C1 segment of cervical spinal cord (tissue), 14 donors: ENCODE measurements at regions not wholly inside any gene's neighbourhood (a gene's known extent, or its start where the extent isn't known, plus 50 kb on each side); places are given as distances from the start of the nearest gene placed in this dataset.

Experiments used
- DNase-seq, 14 donors: peaks; one replicate each; lab custom pipeline; 2025; lab: John Stamatoyannopoulos, UW

DNA sequence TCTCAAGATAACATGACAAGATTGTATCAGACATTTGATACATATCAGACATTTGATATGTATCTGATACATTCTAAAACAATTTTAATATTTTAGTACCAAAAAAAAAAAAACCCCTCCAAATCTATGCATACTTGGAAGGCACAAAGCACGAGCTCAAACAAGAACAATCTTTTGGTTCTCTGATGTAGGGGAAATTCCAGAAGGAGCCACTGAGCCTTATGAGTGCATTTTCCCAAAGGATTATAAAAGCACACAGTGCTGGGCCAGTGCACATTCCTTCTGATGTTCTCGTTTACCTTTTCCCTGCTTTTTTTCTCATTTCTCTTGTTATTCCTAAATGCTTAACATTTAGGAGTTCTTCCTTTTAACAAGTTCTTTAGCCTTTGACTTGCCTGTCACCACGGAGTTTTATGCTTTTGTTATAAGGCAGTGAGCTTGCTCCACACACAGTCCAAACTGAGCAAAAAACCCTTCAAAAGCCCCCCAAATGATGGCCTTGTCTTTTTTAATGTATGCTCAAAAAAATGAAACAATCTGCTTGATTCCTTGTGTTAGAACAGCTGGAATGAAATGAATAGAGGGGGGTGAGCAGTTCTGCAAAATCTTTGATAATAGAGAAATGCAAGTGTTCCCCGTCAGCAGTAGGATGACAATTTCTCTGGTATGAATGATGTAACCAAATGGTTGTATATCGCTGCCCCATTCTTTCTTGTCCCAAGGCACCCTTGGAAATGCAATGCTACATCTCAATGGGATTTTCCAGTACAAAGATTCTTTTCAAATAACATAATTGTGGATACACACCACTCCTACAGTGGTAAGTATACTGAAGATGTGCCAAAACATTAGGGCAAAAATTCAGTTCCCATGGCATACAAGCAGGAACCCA is 597.2 kb upstream of the ZEB2 start:
- no peak for DNase-seq

DNA sequence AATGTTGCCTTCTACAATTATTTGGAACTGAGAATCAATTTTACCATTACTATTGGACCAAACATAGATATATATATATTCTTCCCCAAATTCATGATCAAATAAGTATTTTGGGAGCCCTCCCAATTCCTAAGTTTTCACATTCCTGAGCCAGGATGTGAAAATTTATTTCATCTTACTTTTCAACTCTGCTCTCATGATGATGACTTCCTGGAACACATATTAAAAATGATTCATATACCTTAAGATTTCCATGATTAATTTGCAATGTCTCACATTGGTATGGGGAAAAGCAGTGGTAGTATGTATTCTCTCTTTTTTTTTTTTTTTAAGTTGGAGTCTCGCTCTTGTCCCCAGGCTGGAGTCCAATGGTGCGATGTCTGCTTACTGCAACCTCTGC is 596.1 kb upstream of the ZEB2 start:
- no peak for DNase-seq

DNA sequence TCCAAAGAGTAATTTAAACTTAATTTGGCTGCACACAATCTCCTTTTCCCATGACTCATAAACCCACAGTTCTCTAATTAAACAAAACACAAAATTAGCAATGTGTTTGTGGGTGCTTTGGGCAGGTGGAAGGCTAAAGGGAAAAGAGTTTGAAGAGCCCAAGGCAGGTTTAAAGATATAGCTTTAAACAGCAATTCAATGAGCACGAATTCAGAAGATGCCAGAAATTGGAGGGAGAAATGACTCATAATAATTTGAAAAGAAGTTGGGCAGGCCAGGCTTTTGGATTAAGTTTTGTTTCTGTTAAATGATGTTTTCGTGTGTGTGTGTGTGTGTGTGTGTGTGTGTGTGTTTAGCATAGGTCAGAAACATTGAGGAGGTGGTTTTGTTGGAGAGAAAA is 594.8 kb upstream of the ZEB2 start:
- DNase-seq = no peak

GRCh38 chr2:145112467-145112866 is 592.5 kb upstream of the ZEB2 start:
- no peak for DNase-seq

DNA sequence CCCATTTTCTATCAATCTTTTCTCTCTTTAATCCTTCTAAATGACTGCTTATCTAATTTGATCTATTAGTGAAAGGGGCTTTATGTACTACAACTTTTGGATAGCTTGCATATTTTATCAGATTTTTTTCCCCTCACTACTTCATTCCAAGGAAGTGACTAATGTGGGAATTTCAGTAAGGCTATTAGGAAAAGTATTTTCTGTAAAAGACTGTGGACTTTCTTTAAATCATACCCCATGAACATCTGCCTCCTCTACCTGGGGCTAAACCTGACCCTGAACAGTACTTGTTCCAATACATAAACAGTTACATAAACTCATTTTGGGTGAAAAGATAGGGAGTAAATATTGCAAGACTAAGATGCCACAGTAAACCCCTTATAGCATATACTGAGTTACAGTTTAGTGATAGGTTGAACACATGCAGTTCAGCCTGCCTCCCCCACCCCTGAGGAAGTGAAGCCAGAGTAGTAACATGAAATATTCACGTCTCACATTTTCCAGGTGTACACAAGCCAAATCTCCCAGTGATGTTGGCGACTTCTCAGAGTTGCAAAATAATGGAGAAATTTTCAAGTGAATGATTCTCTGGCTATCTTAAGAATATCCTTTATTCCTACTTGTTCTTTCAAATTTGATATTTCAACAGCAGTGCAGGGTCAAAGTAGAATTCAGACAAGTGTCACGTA is 590.9 kb upstream of the ZEB2 start:
- DNase-seq = no peak

DNA sequence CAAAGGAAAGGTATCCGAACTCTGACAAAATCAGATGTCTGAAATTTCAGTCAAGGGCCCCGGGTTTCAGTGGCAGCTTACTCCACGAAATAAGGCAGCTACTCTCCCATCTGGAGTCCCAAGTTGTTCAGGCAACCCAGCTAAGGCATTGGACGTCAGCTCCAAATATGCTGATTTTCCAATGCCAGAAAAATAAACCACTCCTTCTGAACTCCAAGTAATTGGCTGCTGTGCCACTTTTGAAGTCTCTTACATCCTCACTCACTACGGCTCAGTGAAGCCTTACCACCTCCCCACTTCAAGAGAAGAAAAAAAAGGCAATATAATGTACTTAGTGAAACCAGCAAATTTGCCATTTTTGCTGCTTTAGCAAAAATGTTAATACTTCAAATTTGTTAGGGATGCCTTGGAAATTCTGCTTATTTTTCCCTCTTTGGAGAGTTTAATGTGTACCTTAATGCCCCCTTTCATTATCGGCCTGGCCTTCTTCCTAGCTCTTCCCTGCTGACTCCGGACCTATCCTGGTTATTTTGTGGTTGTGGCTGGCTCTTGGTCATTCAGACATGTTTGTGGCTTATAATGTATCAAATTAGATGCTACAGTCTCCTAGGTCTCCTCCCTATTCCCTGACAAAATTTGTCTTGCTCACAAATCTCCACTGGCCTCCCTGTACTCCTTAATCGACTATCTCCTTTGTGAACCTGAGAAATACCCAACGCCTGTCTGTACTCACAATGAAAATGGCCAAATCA is 589.2 kb upstream of the ZEB2 start:
- DNase-seq = no peak

DNA sequence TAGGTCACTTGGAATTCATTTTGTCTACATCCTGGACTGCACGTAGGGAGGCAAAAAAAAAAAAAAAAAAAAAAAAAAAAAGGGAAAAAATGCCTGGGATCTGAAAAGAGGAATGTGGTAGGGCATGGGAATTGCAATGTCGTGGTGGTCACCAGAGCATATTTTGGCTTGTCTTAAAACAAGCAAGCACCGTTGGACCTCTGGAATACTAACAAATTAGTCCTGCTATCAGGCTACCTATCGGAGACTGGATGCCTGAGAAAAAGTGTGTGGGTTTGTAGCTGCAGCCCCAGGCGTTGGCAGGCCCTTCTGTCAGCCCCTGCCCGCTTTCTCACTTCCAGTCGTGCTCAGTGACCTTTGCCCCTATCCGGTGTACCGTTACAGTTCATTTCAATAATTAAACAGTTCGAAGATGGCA is 588.5 kb upstream of the ZEB2 start:
- DNase-seq = no peak

- no peak for DNase-seq
Observed at GRCh38 chr2:145106293-145106692, 586.4 kb upstream of the ZEB2 start.

DNA sequence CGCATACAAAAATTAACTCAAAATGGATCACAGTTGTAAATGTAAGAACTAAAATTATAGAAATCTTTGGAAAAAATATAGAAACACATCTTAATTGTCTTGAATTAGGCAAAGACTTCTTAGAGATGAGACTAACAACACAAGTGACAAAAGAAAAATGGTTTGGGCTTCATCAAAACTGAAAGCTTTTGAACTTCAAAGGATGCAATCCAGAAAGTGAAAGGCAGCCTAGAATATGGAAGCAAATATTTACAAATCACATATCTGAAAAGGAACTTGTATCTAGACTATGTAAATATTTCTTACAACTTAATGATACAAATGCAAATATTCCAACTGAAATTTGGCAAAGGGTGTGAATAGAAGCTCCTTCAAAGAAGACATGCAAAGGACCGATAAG is 582.8 kb upstream of the ZEB2 start:
- no peak for DNase-seq

DNA sequence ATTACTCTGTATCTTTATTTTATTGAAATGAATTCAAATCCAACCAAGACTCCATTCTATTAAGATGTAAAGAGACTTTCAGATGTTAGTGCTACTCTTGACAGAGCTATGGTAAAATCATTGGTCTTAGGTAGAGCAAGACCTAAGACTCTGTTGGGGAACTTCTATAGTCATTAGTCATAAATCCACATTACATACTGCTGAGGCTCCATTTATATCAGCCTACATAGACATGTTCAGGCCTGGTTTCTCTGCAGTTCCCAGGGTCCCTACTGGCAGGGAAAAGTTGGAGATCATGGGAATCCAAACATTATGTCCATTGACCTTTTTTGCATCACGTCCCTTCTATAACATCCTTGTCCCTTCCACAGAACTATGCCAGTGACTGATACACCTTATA is 580.4 kb upstream of the ZEB2 start:
- DNase-seq = no peak

- DNase-seq = no peak
Observed at GRCh38 chr2:145096582-145096981, 576.7 kb upstream of the ZEB2 start.

DNA sequence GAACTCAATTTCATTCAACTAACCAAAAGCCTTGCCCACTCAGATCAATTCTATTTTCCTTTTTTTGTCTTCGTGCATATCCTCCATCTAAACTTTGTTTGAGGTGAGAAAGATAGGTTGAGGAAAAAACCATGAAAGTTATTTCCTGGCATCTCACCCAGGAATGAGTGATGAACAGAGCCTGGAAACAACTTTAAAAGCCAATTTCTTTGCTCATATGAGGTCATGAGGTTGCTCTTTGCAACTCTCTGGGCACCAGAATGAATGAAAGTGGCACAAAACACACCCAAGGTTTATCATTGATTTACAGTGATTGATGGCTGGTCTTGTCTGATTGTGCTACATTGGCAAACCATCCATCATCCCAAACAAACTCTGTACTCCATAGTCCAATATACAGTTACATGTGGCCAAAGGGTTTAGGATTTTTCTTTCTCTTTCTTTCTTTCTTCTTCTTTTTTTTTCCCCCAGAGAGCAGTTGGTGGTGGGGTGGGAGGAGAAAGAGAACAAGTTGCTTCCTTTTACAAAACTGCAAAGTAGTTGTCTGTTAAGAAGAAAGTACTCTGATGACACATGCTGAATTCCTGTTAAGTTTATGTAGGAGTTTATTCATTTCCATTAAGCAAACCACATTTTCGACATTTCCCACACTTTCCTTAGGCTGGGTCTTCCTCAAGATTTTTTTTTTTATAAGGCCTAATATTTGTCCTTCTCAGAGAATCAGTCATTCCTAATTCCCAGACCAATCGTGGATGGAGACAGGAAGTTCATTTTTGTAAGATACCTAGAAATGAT is 575.9 kb upstream of the ZEB2 start:
- DNase-seq = no peak

DNA sequence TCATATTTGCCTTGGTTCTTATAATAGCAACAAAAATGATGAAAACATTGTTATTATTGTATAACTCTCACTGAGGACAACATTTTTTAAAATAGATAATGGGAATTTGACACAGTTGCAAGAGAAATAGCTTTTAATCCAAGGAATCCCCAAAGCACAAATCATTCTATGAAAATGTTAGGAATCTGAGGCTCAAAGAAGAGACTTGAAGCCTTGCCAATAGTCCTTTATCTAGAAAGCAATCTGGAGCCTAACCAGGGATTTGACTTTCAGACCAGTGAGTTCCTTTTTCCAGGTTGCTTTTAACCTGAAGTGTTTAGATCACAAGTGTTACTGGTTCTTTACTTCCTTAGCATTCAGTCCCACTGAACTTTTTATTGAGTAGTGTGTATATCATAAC is 574.5 kb upstream of the ZEB2 start:
- no peak for DNase-seq

- DNase-seq = no peak
Observed at GRCh38 chr2:145091967-145092366, 572.0 kb upstream of the ZEB2 start.

DNA sequence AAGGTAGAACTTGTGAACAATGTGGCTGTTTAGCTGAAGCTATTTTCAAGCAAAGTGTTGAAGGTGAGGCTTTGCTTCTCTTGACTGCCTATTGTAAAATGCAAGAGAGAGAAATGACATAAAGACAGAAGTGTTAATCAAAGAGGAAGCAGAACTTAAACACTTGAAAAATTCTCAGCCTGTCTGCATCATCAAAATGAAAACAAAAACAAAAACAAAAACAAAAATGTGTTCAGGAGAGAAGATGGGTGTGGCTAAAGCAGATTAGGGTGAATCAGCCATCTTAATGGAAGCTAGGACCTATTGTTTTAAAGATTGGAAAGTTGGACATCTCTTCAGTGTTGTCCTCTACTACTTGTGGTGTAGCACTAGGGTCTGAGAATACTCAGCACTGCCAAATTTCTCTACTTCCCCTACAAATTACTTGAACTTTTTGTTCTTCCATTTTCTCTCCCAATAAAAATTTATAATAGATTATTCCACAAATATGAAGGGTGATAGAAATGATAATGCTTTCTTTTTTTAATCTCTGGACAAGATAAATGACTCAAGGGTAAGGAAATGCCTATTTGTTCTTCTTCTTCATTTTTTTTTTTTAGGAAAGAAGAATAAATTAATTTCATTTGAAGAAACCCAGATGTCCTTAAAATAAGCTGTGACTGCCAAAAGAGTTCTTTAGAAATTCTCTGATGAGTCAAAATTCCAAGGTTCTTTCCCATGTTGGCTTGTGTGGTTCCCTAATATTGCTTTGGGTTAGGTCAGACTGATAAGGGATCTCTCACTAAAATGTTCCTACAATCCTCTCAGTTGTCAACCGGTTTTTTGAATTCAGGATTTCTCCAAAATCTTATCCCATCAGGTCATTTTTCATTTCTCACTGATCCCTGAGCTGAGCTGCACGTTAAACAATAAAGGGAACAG is 571.2 kb upstream of the ZEB2 start:
- no peak for DNase-seq

- no peak for DNase-seq
Observed at GRCh38 chr2:145088756-145089155, 568.8 kb upstream of the ZEB2 start.

- DNase-seq = no peak
Observed at GRCh38 chr2:145086910-145087309, 567.0 kb upstream of the ZEB2 start.

GRCh38 chr2:145085612-145086011 is 565.7 kb upstream of the ZEB2 start:
- no peak for DNase-seq

GRCh38 chr2:145080426-145080825 is 560.5 kb upstream of the ZEB2 start:
- DNase-seq = no peak

GRCh38 chr2:145079641-145080040 is 559.7 kb upstream of the ZEB2 start:
- DNase-seq = no peak

GRCh38 chr2:145078923-145079322 is 559.0 kb upstream of the ZEB2 start:
- DNase-seq = no peak
